ENCODE measurements at regions not wholly inside any gene's neighbourhood (a gene's known extent, or its start where the extent isn't known, plus 50 kb on each side); places are given as distances from the start of the nearest gene placed in this dataset.

- ChIA-PET POLR2A (interaction anchor here (0.7 to 1.6 kb wide), 4 partner anchors 22 to 100 kb away, joined by 3 to 7 read pairs (median 5); no protein-coding TSS in a partner anchor), CTCF (interaction anchor here (0.5 to 1.0 kb wide), 2 partner anchors 8 to 1787 kb away, joined by 3 to 4 read pairs; no protein-coding TSS in a partner anchor)
- Mint-ChIP-seq H3K4me1 (peaks cover 88% of the 10 kb centered on the region), H3K27me3 (no peaks in the 10 kb centered on the region), H3K36me3 (ENCODE audit: low read depth) (no peaks in the 10 kb centered on the region), H3K4me3 (peak overlapping the region; percentile 50), H3K9me3 (peaks cover 4% of the 10 kb centered on the region), H3K27ac (peak overlapping the region; percentile 84)
- peak; percentile 49 for ATAC-seq (ENCODE audit: low read depth)
- TF ChIP-seq CTCF (IDR thresholded peaks at IDR 0.05) = no peak
- intact Hi-C loops (cut with micrococcal nuclease) = loop anchor here (2.0 kb wide), 1 partner anchor 1370 kb away; no protein-coding TSS in a partner anchor
- no peak for DNase-seq
Measured at GRCh38 chr2:145744541-145745386, 1224.8 kb upstream of the ZEB2 start.

- Mint-ChIP-seq H3K36me3 (ENCODE audit: low read depth) (no peaks in the 10 kb centered on the region), H3K4me3 (peak overlapping the region; percentile 21), H3K27me3 (no peaks in the 10 kb centered on the region), H3K27ac (peak overlapping the region; percentile 69), H3K4me1 (peaks cover 84% of the 10 kb centered on the region), H3K9me3 (peaks cover 4% of the 10 kb centered on the region)
- CTCF ChIA-PET = interaction anchor here (1.0 kb wide), 1 partner anchor 10 kb away, joined by 7 read pairs; no protein-coding TSS in a partner anchor
- intact Hi-C loops (cut with micrococcal nuclease) = loop anchor here (1.0 to 2.0 kb wide), 5 partner anchors 8 to 332 kb away; no protein-coding TSS in a partner anchor
- POLR2A ChIA-PET = interaction anchor here (0.6 to 1.1 kb wide), 10 partner anchors 8 to 1224 kb away, joined by 3 to 20 read pairs (median 9); no protein-coding TSS in a partner anchor
- ATAC-seq (ENCODE audit: low read depth) = peak; percentile 84
- TF ChIP-seq CTCF (IDR thresholded peaks at IDR 0.05) = no peak
- DNase-seq = no peak
Measured at GRCh38 chr2:145743011-145743410, 1223.1 kb upstream of the ZEB2 start.

GRCh38 chr2:145741636-145742035, 1221.7 kb upstream of the ZEB2 start:
- TF ChIP-seq CTCF (IDR thresholded peaks at IDR 0.05) = no peak
- peaks cover 4% of the 10 kb centered on the region for H3K9me3 Mint-ChIP-seq
- no peaks in the 10 kb centered on the region for H3K27me3 Mint-ChIP-seq
- ChIA-PET POLR2A (interaction anchor here (3.3 kb wide), 1 partner anchor 9 kb away, joined by 10 read pairs; no protein-coding TSS in a partner anchor), CTCF (interaction anchor here (0.9 kb wide), 1 partner anchor 11 kb away, joined by 4 read pairs; no protein-coding TSS in a partner anchor)
- peak overlapping the region; percentile 59 for H3K27ac Mint-ChIP-seq
- no peaks in the 10 kb centered on the region for H3K36me3 Mint-ChIP-seq (ENCODE audit: low read depth)
- intact Hi-C loops (cut with micrococcal nuclease) = loop anchor here (2.0 kb wide), 3 partner anchors 97 to 331 kb away; no protein-coding TSS in a partner anchor
- H3K4me3 Mint-ChIP-seq = no peak overlapping the region
- no peak for ATAC-seq (ENCODE audit: low read depth)
- peaks cover 76% of the 10 kb centered on the region for H3K4me1 Mint-ChIP-seq
- DNase-seq = no peak

GRCh38 chr2:145741181-145741580, 1221.3 kb upstream of the ZEB2 start:
- Mint-ChIP-seq H3K4me1 (peaks cover 73% of the 10 kb centered on the region), H3K27ac (peak overlapping the region; percentile 13), H3K27me3 (no peaks in the 10 kb centered on the region), H3K4me3 (no peak overlapping the region), H3K9me3 (peaks cover 4% of the 10 kb centered on the region), H3K36me3 (ENCODE audit: low read depth) (no peaks in the 10 kb centered on the region)
- POLR2A ChIA-PET = interaction anchor here (3.3 kb wide), 1 partner anchor 10 kb away, joined by 10 read pairs; no protein-coding TSS in a partner anchor
- CTCF ChIA-PET = interaction anchor here (0.9 kb wide), 1 partner anchor 12 kb away, joined by 4 read pairs; no protein-coding TSS in a partner anchor
- intact Hi-C loops (cut with micrococcal nuclease) = loop anchor here (2.0 kb wide), 1 partner anchor 96 kb away; no protein-coding TSS in a partner anchor
- TF ChIP-seq CTCF (IDR thresholded peaks at IDR 0.05) = no peak
- DNase-seq (no peak), ATAC-seq (ENCODE audit: low read depth) (no peak)
